DMS 273 (cell line): ENCODE measurements at regions not wholly inside any gene's neighbourhood (a gene's known extent, or its start where the extent isn't known, plus 50 kb on each side); places are given as distances from the start of the nearest gene placed in this dataset.
"Not testable (repeated sequence)": the region's sequence is repeated elsewhere in the genome, so short reads cannot be mapped to it uniquely, and the experiment has no call there.

Experiments used
- DNase-seq: peaks from one replicate; lab custom pipeline; 2025; ENCODE audit not compliant: unreplicated experiment; lab: John Stamatoyannopoulos, UW

- DNase-seq: no peak
These were observed 115.8 kb upstream of the ALKAL2 start for GRCh38 chr2:403682-404081.

GRCh38 chr2:402721-403120, 114.8 kb upstream of the ALKAL2 start:
- DNase-seq: no peak

GRCh38 chr2:402206-402605, 114.3 kb upstream of the ALKAL2 start:
- DNase-seq: no peak

GRCh38 chr2:401019-401679, 113.3 kb upstream of the ALKAL2 start:
- DNase-seq: peak; percentile 38

- no peak for DNase-seq
These were observed 110.0 kb upstream of the ALKAL2 start for GRCh38 chr2:397926-398325.

GRCh38 chr2:397521-397920, 109.6 kb upstream of the ALKAL2 start:
- DNase-seq: no peak

GRCh38 chr2:396903-397302, 109.0 kb upstream of the ALKAL2 start:
- DNase-seq: no peak

GRCh38 chr2:395886-396285, 108.0 kb upstream of the ALKAL2 start:
- no peak for DNase-seq

- peak; percentile 42 for DNase-seq
These were observed 106.1 kb upstream of the ALKAL2 start for GRCh38 chr2:393711-394696.

- DNase-seq: no peak
These were observed 105.0 kb upstream of the ALKAL2 start for GRCh38 chr2:392926-393280.

GRCh38 chr2:392181-392925, 104.5 kb upstream of the ALKAL2 start:
- DNase-seq: no peak

- no peak for DNase-seq
These were observed 103.8 kb upstream of the ALKAL2 start for GRCh38 chr2:391696-392095.

- DNase-seq: no peak
These were observed 103.1 kb upstream of the ALKAL2 start for GRCh38 chr2:390959-391358.

GRCh38 chr2:389985-390384, 102.1 kb upstream of the ALKAL2 start:
- not testable (repeated sequence) for DNase-seq

- not testable (repeated sequence) for DNase-seq
These were observed 100.9 kb upstream of the ALKAL2 start for GRCh38 chr2:388752-389151.

- DNase-seq: no peak
These were observed 100.1 kb upstream of the ALKAL2 start for GRCh38 chr2:387980-388421.

- DNase-seq: no peak
These were observed 98.7 kb upstream of the ALKAL2 start for GRCh38 chr2:386406-387103.

GRCh38 chr2:385785-386184, 97.9 kb upstream of the ALKAL2 start:
- no peak for DNase-seq

GRCh38 chr2:385061-385460, 97.2 kb upstream of the ALKAL2 start:
- no peak for DNase-seq

- DNase-seq: no peak
These were observed 96.0 kb upstream of the ALKAL2 start for GRCh38 chr2:383888-384287.

GRCh38 chr2:383178-383577, 95.3 kb upstream of the ALKAL2 start:
- DNase-seq: peak; percentile 17
